PC-9 (cell line): ENCODE measurements at regions not wholly inside any gene's neighbourhood (a gene's known extent, or its start where the extent isn't known, plus 50 kb on each side); places are given as distances from the start of the nearest gene placed in this dataset.

Experiments used
- CTCF ChIP-seq: fragments of 200-600 bp; sonication (generic); conservative IDR thresholded peaks from 2 replicates; pipeline ENCODE4 v1.6.1; 2017; ENCODE audit warnings: mixed run types, antibody characterized with exemption, mild to moderate bottlenecking, moderate library complexity
- EZH2 ChIP-seq: fragments of 200-600 bp; sonication (generic); IDR thresholded peaks from 2 replicates; pipeline ENCODE4 v1.8.0; 2017; ENCODE audit warnings: antibody characterized with exemption, low read depth

- TF ChIP-seq CTCF (no peak), EZH2 (no peak)
Measured at GRCh38 chr12:43131301-43131700, 420.7 kb downstream of the ADAMTS20 start.
